Adrenal gland (tissue), 5 donors: ENCODE measurements at regions not wholly inside any gene's neighbourhood (a gene's known extent, or its start where the extent isn't known, plus 50 kb on each side); places are given as distances from the start of the nearest gene placed in this dataset.

Source experiments
- POLR2A ChIP-seq, 2 donors: fragments of 450-650 bp; IDR thresholded peaks; one replicate each; pipeline ENCODE4 v1.6.1; 2017; ENCODE audit warnings: antibody characterized with exemption in 2 of 2, mild to moderate bottlenecking in 2 of 2, moderate library complexity in 1 of 2
- TF ChIP-seq, protein P1 (sequence below), 6 experiments: fragments of 450-650 bp in 4 of 6; fragments of 200-600 bp in 2 of 6; sonication (generic) in 1 of 6; IDR thresholded peaks; 1 replicate in 5 of 6; 2 replicates in 1 of 6; pipeline versions ENCODE4 v1.5.1 to v1.8.0; 2016 to 2021; ENCODE audit warnings: antibody characterized with exemption in 6 of 6, mild to moderate bottlenecking in 2 of 6, moderate library complexity in 1 of 6
- donor health status: DM: no; HTN: no; CAD: no.

DNA sequence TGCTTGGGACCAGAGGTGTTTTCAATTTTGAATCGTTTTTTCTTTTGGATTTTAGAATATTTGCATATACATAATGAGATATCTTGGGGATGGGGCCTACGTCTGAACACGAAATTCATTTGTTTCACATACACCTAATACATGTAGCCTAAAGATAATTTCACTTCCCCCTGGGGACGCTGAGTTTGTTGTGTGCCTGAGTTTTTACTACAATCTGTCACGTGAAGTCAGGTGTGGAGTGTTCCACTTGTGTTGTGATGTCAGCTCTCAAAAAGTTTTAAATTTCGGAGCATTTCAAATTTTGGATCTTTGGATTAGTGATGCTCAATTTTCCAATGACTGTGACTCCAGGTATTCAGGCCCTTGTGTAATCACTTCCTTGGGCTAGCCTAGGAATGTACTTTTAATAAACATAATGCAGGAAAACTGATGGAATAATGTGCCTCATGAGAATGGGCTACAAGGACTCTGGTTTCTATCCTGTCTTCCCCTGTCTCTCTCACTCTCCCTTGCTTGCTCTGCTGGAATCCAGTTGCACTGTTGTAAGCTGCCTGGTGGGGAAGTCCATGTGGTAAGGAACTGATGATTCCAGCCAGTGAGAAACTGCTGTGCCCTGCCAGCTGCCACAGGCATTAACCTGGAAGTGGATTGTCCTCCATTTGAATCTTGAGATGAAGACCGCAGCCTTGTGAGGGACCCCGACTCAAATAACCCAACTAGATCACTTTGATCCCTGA lies 403.8 kb downstream of the SHISA9 start:
- TF ChIP-seq, protein P1, sequence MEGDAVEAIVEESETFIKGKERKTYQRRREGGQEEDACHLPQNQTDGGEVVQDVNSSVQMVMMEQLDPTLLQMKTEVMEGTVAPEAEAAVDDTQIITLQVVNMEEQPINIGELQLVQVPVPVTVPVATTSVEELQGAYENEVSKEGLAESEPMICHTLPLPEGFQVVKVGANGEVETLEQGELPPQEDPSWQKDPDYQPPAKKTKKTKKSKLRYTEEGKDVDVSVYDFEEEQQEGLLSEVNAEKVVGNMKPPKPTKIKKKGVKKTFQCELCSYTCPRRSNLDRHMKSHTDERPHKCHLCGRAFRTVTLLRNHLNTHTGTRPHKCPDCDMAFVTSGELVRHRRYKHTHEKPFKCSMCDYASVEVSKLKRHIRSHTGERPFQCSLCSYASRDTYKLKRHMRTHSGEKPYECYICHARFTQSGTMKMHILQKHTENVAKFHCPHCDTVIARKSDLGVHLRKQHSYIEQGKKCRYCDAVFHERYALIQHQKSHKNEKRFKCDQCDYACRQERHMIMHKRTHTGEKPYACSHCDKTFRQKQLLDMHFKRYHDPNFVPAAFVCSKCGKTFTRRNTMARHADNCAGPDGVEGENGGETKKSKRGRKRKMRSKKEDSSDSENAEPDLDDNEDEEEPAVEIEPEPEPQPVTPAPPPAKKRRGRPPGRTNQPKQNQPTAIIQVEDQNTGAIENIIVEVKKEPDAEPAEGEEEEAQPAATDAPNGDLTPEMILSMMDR (IDR thresholded peaks at IDR 0.05): no peak
- no peak for TF ChIP-seq POLR2A (IDR thresholded peaks at IDR 0.05)
